GM21360 (cell line): ENCODE measurements at regions not wholly inside any gene's neighbourhood (a gene's known extent, or its start where the extent isn't known, plus 50 kb on each side); places are given as distances from the start of the nearest gene placed in this dataset.
A peak's percentile ranks its signal among the peaks of the same experiment; 100 is the strongest.

ENCODE experiments used
- ATAC-seq: cut with Tn5 transposase; IDR thresholded peaks from one replicate; pipeline ENCODE4 v1.9.1; 2021; ENCODE audit warnings: mild to moderate bottlenecking, moderate library complexity; ENCODE audit not compliant: unreplicated experiment

- ATAC-seq = no peak
Observed at GRCh38 chr9:68644831-68645230, 60.2 kb upstream of the PIP5K1B start.

- ATAC-seq = no peak
Observed at GRCh38 chr9:68648164-68648563, 56.9 kb upstream of the PIP5K1B start.

GRCh38 chr9:68648971-68649370 lies 56.1 kb upstream of the PIP5K1B start:
- no peak for ATAC-seq

- no peak for ATAC-seq
Observed at GRCh38 chr9:68651280-68651893, 53.7 kb upstream of the PIP5K1B start.

GRCh38 chr9:68653141-68653595 lies 51.9 kb upstream of the PIP5K1B start:
- ATAC-seq = peak; percentile 83

GRCh38 chr9:68654075-68654474 lies 51.0 kb upstream of the PIP5K1B start:
- ATAC-seq = no peak
